AG04450 (cell line): ENCODE measurements at regions not wholly inside any gene's neighbourhood (a gene's known extent, or its start where the extent isn't known, plus 50 kb on each side); places are given as distances from the start of the nearest gene placed in this dataset.

ENCODE experiments used
- CTCF ChIA-PET: fragments of 300-600, 350-600 bp; formaldehyde crosslinking; extraction: SDS; loops from one replicate; lab custom pipeline; 2022; ENCODE audit warnings: antibody characterized with exemption, inconsistent platforms; lab: Charles Lee
- POLR2A ChIA-PET: fragments of 350-600 bp; formaldehyde crosslinking; extraction: SDS; loops from one replicate; lab custom pipeline; 2021; ENCODE audit warnings: antibody characterized with exemption, inconsistent platforms; lab: Yijun Ruan, JAX
- DNase-seq: peaks from one replicate; pipeline ENCODE4 v3.0.0-alpha.2; 2011; ENCODE audit warnings: low read depth, low spot score
- H3K27ac ChIP-seq: one replicate; pipeline ENCODE4 v1.5.1; 2012; ENCODE audit warnings: low read depth, low read length, control low read depth
- H3K27me3 ChIP-seq: one replicate; pipeline ENCODE4 v1.6.0; 2012; ENCODE audit warnings: low read length; ENCODE audit not compliant: control insufficient read depth, insufficient read depth
- H3K4me3 ChIP-seq: 2 replicates; pipeline ENCODE4 v1.5.1; 2011; ENCODE audit warnings: mild to moderate bottlenecking, low read depth, low read length, control low read depth
- H3K9me3 ChIP-seq: 2 replicates; pipeline ENCODE4 v1.5.1; 2012; ENCODE audit warnings: low read length; ENCODE audit not compliant: control insufficient read depth, insufficient read depth
- TF ChIP-seq, protein P1 (sequence below): IDR thresholded peaks from 2 replicates; pipeline ENCODE4 v1.5.1; 2011; ENCODE audit warnings: low read depth, low read length, control low read depth, inconsistent platforms

DNA sequence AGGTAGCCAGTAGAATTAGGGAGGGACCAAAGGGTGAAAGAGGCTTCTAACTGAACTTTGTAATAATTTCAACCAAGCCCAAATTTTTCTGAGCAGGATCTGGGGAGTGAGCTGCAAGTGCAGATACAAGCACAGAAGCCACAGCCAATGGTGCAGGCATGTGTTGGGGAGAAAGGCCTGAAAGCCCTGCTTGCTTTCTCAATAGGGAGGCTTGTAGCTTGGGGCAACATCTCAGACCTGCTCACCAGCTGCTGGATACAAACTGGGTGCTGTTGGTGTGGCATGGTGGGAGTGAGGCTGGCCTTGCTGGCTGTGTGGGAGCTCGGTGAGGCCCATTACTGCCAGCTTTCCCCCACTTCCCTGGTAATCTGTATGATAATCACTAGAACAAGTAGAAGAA, 688.5 kb upstream of the SEMA3D start:
- DNase-seq: no peak
- ChIA-PET POLR2A (no interaction called here), CTCF (no interaction called here)
- Histone ChIP-seq H3K4me3 (no peak overlapping the region), H3K27ac (no peak overlapping the region), H3K9me3 (no peaks in the 10 kb centered on the region), H3K27me3 (no peaks in the 10 kb centered on the region)
- TF ChIP-seq, protein P1, sequence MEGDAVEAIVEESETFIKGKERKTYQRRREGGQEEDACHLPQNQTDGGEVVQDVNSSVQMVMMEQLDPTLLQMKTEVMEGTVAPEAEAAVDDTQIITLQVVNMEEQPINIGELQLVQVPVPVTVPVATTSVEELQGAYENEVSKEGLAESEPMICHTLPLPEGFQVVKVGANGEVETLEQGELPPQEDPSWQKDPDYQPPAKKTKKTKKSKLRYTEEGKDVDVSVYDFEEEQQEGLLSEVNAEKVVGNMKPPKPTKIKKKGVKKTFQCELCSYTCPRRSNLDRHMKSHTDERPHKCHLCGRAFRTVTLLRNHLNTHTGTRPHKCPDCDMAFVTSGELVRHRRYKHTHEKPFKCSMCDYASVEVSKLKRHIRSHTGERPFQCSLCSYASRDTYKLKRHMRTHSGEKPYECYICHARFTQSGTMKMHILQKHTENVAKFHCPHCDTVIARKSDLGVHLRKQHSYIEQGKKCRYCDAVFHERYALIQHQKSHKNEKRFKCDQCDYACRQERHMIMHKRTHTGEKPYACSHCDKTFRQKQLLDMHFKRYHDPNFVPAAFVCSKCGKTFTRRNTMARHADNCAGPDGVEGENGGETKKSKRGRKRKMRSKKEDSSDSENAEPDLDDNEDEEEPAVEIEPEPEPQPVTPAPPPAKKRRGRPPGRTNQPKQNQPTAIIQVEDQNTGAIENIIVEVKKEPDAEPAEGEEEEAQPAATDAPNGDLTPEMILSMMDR: no peak

DNA sequence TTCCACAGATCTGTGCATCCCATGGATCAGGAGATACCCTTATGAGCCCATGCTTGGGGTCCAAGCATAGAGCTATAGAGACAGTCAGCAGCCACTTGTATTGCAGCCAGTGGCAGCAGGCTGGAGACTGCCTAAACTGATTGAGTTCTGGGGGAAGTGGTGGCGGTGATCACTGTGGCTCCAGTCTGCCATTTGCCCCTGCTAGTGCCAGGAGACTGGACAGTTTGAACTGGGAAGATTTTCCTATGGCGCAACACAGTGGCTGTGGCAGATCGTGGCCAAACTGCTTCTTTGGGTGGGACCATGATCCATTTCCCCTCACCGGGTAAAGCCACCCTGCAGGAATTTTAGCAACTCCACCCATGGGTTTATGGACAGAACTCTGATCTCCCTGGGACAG, 679.7 kb upstream of the SEMA3D start:
- POLR2A ChIA-PET: no interaction called here

DNA sequence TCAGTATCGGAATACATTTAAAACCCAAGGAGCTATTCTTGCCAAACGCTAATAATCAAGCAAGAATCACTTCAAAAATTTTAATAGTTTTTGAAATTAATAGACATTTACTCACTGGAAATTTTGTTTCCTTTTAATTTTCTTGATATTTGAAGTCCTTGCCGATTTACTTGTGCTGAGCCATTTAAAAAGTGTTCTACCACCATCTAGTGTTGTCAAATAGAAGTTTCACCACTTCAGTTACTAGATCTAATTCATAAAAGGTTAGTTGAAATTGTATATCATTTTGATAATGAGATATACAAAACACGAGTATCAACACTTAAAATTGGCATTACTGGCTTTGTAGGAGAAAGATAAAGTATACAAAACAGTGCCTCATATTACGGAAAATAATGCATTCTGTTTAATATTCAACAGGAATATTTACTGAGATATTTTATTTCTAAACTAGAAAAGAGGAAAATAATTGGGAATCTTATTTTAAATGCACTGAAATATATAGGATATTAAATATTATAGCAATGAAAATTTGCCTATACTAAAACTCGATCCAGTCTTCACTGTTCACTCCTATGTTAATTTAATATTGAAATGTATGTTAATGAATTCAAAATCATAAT, 664.8 kb upstream of the SEMA3D start:
- ChIA-PET CTCF (interaction anchor here (0.6 to 2.4 kb wide), 10 partner anchors 14 to 1916 kb away, joined by 3 to 56 read pairs (median 8); no protein-coding TSS in a partner anchor), POLR2A (no interaction called here)
- no peaks in the 10 kb centered on the region for H3K27me3 ChIP-seq
- H3K27ac ChIP-seq: no peak overlapping the region
- H3K9me3 ChIP-seq: no peaks in the 10 kb centered on the region
- no peak overlapping the region for H3K4me3 ChIP-seq
- TF ChIP-seq, protein P1: peak; percentile 56
- peak; percentile 29 for DNase-seq

More for the DNA sequence above, 679.7 kb upstream of the SEMA3D start:
- H3K9me3 ChIP-seq: no peaks in the 10 kb centered on the region
- DNase-seq: no peak
- CTCF ChIA-PET: no interaction called here
- no peak overlapping the region for H3K4me3 ChIP-seq
- H3K27ac ChIP-seq: no peak overlapping the region
- TF ChIP-seq, protein P1: no peak
- H3K27me3 ChIP-seq: no peaks in the 10 kb centered on the region

- H3K9me3 ChIP-seq: no peaks in the 10 kb centered on the region
- no peaks in the 10 kb centered on the region for H3K27me3 ChIP-seq
- no peak overlapping the region for H3K4me3 ChIP-seq
- CTCF ChIA-PET: interaction anchor here (0.6 to 2.4 kb wide), 10 partner anchors 10 to 1915 kb away, joined by 3 to 56 read pairs (median 8); no protein-coding TSS in a partner anchor
- TF ChIP-seq, protein P1: no peak
- POLR2A ChIA-PET: no interaction called here
- no peak for DNase-seq
- no peak overlapping the region for H3K27ac ChIP-seq
These were observed 663.5 kb upstream of the SEMA3D start for GRCh38 chr7:85850381-85850780.

- Histone ChIP-seq H3K4me3 (no peak overlapping the region), H3K9me3 (no peaks in the 10 kb centered on the region), H3K27me3 (no peaks in the 10 kb centered on the region), H3K27ac (no peak overlapping the region)
- POLR2A ChIA-PET: no interaction called here
- no peak for DNase-seq
- CTCF ChIA-PET: interaction anchor here (3.6 kb wide), 1 partner anchor 10 kb away, joined by 16 read pairs; no protein-coding TSS in a partner anchor
- TF ChIP-seq, protein P1: no peak
These were observed 653.7 kb upstream of the SEMA3D start for GRCh38 chr7:85840554-85840953.
